ENCODE measurements at regions not wholly inside any gene's neighbourhood (a gene's known extent, or its start where the extent isn't known, plus 50 kb on each side); places are given as distances from the start of the nearest gene placed in this dataset.

- TF ChIP-seq, protein P1, sequence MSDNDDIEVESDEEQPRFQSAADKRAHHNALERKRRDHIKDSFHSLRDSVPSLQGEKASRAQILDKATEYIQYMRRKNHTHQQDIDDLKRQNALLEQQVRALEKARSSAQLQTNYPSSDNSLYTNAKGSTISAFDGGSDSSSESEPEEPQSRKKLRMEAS (IDR thresholded peaks at IDR 0.05; ENCODE audit: low read depth, low read length), result no peak
- TF ChIP-seq MYC (IDR thresholded peaks at IDR 0.05; ENCODE audit: low read depth, low read length) (no peak), POLR2A (IDR thresholded peaks at IDR 0.05; ENCODE audit: extremely low read depth, insufficient read length) (no peak), CTCF (IDR thresholded peaks at IDR 0.05; ENCODE audit: low read depth, low read length) (no peak)
- DNase-seq (ENCODE audit: low read depth), result no peak
Observed at GRCh38 chr6:41475737-41476357, 70.3 kb upstream of the FOXP4 start.

GRCh38 chr6:41476401-41476800 lies 69.8 kb upstream of the FOXP4 start:
- TF ChIP-seq, protein P1 (IDR thresholded peaks at IDR 0.05; ENCODE audit: low read depth, low read length), result no peak
- TF ChIP-seq CTCF (IDR thresholded peaks at IDR 0.05; ENCODE audit: low read depth, low read length) (no peak), MYC (IDR thresholded peaks at IDR 0.05; ENCODE audit: low read depth, low read length) (no peak), POLR2A (IDR thresholded peaks at IDR 0.05; ENCODE audit: extremely low read depth, insufficient read length) (no peak)
- no peak for DNase-seq (ENCODE audit: low read depth)
- no peak overlapping the region for H3K4me3 ChIP-seq (ENCODE audit: low read depth, low read length)

More at GRCh38 chr6:41475737-41476357, 70.3 kb upstream of the FOXP4 start:
- no peak overlapping the region for H3K4me3 ChIP-seq (ENCODE audit: low read depth, low read length)

DNA sequence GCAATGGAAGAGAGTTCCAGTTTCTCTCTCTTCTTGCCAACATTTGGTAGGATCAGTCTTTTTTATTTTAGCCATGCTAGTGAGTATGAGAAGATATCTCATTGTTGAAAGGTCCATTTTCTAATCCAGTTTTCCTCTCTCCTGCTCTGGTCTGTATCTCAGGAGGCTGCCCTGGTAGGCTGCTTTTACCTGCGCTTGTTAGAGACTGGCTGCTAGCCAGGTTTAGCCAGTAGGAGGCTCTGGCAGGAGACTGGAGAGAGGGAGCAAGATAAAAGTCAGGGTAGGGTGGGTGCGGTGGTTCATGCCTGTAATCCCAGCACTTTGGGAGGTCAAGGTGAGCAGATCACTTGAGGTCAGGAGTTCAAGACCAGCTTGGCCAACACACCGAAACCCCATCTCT lies 68.6 kb upstream of the FOXP4 start:
- H3K4me3 ChIP-seq (ENCODE audit: low read depth, low read length), result no peak overlapping the region
- no peak for TF ChIP-seq MYC (IDR thresholded peaks at IDR 0.05; ENCODE audit: low read depth, low read length)
- no peak for TF ChIP-seq CTCF (IDR thresholded peaks at IDR 0.05; ENCODE audit: low read depth, low read length)
- TF ChIP-seq, protein P1 (IDR thresholded peaks at IDR 0.05; ENCODE audit: low read depth, low read length), result no peak
- TF ChIP-seq POLR2A (IDR thresholded peaks at IDR 0.05; ENCODE audit: extremely low read depth, insufficient read length), result no peak
- DNase-seq (ENCODE audit: low read depth), result no peak

- TF ChIP-seq MYC (IDR thresholded peaks at IDR 0.05; ENCODE audit: low read depth, low read length) (no peak), CTCF (IDR thresholded peaks at IDR 0.05; ENCODE audit: low read depth, low read length) (no peak), POLR2A (IDR thresholded peaks at IDR 0.05; ENCODE audit: extremely low read depth, insufficient read length) (no peak)
- TF ChIP-seq, protein P1 (IDR thresholded peaks at IDR 0.05; ENCODE audit: low read depth, low read length), result no peak
- no peak for DNase-seq (ENCODE audit: low read depth)
- H3K4me3 ChIP-seq (ENCODE audit: low read depth, low read length), result no peak overlapping the region
Observed at GRCh38 chr6:41483943-41484342, 62.2 kb upstream of the FOXP4 start.

GRCh38 chr6:41487860-41488432 lies 58.2 kb upstream of the FOXP4 start:
- no peak for DNase-seq (ENCODE audit: low read depth)
- H3K4me3 ChIP-seq (ENCODE audit: low read depth, low read length), result no peak overlapping the region
- TF ChIP-seq MYC (IDR thresholded peaks at IDR 0.05; ENCODE audit: low read depth, low read length), result no peak
- TF ChIP-seq POLR2A (IDR thresholded peaks at IDR 0.05; ENCODE audit: extremely low read depth, insufficient read length), result no peak
- TF ChIP-seq CTCF (IDR thresholded peaks at IDR 0.05; ENCODE audit: low read depth, low read length), result no peak
- TF ChIP-seq, protein P1 (IDR thresholded peaks at IDR 0.05; ENCODE audit: low read depth, low read length), result no peak

Data from NB4 (cell line).